GM21737 (cell line): ENCODE measurements at regions not wholly inside any gene's neighbourhood (a gene's known extent, or its start where the extent isn't known, plus 50 kb on each side); places are given as distances from the start of the nearest gene placed in this dataset.
"Not testable (repeated sequence)": the region's sequence is repeated elsewhere in the genome, so short reads cannot be mapped to it uniquely, and the experiment has no call there.

ENCODE experiments used
- ATAC-seq: cut with Tn5 transposase; IDR thresholded peaks from one replicate; pipeline ENCODE4 v1.9.1; 2021; ENCODE audit warnings: mild to moderate bottlenecking, moderate library complexity; ENCODE audit not compliant: unreplicated experiment

DNA sequence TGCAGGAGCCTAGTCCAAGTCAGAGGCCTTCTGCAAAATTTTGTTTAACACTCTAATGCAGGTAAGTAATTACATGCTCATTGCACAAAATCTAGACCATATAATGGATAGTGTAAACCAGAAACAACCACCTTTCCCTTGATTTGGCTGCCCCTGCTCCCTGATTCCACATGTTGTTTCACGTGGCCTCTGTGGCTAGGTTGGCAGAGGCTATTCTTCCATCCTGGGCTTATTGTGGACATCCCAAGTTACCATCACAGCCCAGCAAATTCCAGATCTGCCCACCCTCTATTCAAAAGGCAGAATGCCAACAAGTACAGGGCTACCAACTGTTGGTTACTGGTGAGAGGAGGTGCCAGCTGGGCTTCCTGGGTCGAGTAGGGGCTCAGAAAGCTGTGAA lies 794.5 kb upstream of the GRM7 start:
- ATAC-seq, result no peak

DNA sequence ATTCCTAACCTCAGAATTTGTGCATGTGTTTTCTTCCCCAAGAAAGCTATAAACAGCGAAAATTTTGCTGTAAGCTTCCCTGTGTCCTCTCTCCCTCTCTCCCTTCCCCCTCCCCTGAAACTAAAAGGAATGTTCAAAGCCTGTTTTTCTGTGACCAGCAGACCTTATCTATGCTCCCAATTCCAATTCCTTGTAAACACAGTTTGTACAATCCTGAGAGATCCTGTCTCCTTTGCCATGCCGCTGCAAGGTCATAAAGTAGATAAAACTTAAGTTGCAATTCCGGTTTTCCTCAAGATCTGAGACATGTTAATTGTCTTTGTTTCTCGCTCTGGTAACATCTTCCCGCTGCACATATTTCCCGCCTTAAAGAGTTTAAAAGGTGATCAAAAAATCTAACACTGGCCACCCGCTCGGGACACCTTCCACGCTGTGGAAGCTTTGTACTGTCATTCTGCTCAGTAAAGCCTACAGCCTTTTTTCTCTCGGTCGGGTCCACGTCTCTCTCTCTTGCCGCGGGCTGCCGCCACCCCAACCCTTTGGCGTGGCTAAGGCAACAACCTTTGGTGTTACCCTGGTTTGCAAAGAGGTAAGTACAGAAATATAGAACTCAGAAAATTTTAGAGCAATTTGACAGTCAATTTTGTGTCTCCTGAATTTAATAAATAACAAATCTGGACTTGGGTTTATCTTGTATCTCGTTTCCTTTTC lies 793.9 kb upstream of the GRM7 start:
- not testable (repeated sequence) for ATAC-seq

DNA sequence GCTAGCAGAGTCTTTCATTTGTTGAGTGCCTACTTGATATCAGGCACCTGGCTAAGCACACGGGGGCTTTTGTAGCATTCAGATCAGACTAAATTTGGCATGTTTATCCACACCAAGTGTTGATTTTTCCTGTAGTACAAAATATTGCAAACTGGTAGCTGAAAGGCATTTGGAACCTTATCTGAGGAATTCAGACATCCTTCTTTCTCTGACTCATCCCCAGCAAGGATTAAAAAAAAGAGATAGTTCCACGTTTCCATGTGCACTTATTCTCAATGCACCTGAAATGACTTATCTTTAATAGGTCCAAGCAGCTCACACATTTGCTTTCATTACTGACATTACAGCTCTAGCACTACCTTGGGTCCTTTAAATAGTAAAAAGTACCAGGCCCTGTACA lies 786.0 kb upstream of the GRM7 start:
- ATAC-seq, result no peak

DNA sequence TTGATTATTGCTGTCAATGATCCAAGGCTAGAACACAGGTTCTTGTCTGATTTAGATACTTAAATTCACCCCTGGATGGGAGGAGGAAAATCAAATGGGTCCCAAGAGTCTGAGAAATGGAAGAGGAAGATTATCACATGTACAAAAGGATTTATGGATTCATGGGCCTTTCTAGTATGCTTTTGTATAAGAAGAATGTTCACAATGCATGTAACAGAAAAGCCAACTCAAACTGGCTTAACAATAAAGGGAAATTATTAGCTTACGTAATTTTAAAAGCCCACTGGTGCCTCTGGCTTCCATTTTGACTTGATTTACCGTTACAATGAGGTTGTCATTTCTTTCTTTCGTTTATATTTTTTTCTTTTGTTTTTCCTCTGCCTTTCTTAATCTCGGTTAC lies 782.5 kb upstream of the GRM7 start:
- ATAC-seq, result no peak

DNA sequence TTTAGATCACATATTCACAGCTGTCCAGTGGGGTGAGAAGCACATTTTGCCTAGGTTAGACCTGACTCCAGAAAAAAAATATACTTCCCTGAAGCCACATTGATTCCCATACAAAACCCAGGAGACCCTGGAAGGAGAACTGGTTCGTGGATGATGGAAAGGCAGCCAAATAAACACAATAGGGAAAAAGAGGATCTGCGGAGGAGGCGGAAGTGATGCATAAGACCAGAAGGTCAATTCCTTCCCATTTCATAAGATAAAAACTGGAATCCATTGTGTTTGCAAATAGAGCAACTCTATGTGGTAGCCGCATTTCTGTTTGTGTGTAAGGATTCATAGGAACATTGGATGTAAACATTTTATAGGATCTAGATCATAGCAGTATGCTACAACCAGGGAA lies 781.9 kb upstream of the GRM7 start:
- ATAC-seq, result no peak

DNA sequence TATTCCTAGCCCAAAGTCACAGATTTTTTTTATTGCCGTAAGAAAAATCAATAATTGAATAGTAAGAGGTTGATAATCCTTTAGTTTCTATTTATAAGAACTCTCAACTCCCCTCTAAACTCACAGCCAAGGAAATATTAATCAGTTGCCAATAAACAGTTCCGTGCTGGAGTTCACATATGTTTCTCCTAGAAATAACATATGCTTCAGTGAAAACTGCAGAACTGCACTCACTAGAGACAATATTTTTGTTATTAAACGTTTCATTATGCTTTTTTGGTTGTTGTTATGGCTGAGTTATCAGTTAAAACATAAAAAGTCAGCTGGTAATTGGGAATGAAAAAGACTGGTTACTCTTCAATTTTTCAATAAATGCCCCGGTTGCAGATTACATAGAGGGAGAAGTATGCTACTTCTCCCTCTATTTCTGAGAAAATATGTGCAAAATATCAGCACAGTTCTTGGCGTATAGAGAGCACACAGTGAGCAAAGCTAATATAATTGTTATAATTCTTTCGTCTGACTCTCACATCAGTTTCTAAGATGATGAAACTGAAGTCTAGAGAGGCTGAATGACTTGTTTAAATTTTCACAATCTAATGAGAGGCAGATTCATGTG lies 781.2 kb upstream of the GRM7 start:
- no peak for ATAC-seq

DNA sequence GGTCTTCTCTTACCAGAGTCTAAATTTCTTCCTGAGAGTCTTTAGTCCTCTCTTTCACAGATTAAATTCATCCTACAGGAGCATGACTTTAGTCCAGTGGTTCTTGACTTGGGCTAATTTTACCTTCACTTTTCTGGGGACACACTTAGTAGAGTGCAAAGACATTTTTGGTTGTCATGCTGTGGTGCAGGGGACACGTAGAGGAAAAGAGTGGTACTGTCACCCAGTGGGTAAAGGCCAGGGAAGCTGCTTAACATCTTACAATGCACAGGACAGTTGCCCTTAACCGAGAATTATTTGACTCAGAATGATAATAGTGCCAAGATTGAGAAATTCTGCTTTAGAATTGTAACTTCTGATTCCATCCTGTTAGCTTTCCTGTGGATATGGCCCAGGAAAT lies 772.5 kb upstream of the GRM7 start:
- ATAC-seq, result no peak

DNA sequence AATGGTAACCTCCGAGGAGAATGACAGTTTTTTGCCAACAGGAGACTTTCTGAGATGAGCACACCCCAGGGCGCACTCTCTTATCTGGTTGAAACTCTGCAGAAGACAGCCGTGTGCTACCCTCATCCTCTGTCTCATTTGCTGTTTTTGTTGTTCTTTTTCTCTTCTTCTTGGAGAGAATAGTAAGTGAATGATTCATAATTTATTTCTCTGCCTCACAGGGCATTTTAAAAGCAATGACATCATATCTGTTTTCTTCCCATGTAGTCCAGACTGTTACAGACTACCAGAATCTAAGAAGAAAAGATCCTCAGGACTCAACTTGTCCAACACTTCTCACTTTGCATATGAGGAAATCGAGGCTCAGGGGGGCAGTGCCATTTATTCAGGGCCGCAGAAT lies 771.1 kb upstream of the GRM7 start:
- no peak for ATAC-seq

DNA sequence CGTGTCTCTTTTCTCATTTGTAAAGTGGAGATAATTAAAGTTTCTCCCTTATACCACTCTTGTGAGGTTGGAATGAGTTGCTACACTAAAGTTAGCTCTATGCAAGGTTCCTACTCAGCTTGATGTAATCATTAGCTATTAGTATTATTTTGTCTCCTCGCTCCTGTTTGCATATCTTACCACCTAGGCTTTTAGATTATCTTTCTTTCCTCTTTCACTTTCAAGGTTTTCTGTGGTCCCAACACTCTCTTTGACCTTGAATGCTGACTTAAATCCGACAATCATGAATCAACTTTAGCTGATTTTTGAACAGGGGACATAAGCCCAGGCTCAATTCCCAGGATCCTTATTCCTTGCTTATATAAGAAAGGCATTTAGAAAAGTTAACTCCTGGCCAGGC lies 769.7 kb upstream of the GRM7 start:
- ATAC-seq, result no peak

DNA sequence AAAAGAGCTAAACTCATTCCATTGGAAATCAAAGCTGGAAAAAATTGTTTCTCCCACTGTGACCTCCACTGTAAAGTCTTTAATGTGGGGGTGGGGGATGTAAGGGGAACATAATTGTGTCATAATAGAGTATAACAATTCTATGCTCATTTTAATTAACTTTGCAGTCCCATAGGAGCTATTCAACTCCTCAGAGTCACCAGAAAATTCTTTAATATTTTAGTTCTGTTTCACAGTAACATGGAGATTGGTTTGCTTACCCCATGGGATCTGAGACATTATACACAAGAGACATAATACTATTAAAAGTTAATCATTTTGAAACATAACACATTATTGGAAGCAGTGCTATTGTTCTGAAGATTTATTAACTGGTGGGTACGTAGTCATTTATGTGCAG lies 765.9 kb upstream of the GRM7 start:
- no peak for ATAC-seq

DNA sequence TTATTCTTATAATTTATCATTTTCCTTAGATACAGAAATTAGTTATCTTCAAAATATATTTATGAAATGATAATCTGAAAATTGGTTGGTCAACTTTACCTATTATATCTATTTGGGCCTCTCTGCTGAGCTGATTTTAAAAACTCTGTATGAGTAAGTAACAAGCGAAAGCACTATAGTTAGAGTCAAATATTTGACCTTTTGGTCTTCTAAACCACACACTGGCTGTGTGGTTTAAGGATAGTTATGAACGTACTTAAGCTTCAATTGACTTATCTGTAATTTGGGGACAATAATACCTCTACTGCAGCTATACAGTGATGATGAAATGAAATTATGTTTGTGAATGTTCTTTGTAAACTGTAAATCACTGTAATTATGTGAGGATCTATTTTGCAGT lies 763.9 kb upstream of the GRM7 start:
- no peak for ATAC-seq

DNA sequence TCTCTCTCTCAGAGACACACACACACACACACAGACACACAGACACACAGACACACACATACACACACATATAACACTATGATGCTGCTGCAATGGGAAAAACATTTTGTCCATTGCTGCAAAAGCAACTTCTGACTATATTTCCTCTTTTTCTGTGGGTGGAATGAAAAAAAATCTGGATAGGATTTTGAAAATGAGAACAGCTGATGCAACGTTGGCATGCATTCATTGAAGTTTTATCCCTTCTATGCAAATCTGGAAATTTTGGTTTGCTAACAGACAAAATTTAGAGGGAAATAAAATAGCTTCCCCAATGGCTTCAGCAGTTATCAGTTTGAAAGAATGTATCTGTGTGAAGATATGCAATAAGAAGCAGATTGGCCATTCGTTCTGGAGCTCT lies 763.4 kb upstream of the GRM7 start:
- ATAC-seq, result no peak

DNA sequence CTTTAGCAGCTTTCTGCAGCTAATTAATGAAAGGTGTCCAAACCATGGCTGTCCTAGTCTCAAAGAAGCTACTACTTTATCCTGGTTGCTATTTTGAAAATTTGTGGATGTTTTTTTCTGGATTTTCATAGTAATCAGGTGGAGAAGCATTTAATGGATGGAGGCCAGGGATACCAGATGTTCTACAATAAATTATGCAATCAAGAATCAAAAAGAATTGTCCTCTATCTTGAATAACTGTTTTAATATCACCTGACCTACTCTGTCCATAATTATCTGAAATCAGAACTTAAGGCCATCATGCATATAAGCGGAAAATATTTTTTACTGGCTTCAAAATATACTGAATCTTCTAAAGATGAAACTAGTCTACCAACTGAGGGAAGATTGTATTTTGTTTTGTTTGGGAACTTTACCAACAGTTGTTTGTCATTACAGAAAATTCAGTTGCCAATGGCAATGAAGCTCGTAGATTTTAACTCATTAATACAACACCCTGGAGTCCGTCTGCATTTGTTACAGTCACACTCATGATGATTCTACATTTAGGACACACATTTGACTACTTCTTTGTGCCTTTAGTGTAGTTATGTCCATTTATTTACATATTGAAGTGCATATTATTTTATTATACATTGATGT lies 762.3 kb upstream of the GRM7 start:
- ATAC-seq, result no peak

DNA sequence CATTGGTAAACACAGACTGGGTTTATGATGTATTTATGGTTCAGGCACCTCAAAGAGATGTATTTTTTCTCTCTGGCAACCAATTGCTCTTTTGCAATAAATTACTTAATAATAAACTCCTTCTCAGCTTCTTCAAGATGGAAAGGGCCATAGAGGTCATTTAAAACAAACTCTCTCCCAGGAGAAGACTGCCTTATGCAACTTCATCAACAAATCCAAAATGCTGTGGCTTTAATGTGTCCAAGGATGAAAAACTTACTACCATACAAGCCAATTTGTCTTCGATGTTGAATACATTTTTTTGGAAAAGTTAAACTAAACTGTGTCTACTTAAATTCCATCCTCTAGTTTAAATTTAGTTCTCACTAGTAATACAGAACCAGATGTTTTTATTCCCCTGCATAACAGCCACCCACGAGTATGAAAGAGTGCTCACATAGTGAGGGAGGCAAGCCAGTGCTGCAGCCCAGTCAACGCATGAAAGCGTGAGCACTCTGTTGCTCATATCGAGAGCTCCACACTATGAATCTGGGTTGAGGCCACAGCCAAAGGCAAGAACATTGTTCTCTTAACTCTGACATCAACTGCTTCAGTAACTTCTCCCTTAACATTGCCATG lies 761.3 kb upstream of the GRM7 start:
- no peak for ATAC-seq

DNA sequence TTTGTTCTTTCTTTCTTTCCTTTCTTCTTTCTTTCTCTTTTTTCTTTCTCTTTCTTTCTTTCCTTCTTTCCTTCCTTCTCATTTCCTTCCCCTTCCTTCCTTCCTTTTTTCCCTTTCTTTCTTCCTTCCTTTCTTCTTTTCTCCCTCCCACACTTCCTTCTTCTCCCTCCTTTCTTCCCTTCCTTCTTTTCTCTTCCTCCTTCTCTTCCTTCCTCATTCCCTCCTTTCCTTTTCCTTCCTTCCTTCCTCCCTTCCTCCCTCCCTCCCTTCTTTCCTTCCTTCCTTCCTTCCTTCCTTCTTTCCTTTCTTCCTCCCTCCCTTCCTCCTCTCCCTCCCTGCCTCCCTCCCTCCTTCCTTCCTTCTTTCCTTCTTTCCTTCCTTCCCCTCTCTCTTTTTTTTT lies 755.7 kb upstream of the GRM7 start:
- ATAC-seq, result no peak

DNA sequence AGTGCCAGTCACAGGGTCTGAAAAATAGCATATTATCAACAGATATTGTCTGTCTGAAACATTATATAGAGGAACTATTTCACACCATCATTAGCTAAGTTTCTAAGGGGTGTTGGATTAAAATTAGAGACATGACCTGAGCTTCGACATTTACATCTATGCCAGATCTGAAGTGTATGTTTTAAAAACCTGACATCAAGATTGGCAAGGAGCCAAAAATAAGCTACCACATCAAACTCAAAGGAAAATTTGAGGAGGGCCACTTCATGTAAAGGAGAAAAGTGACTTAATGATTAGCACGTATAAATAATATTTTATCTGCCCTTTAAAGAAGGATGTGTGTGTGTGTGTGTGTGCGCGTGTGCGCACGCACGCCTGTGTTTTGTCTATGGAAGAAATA lies 752.0 kb upstream of the GRM7 start:
- ATAC-seq, result no peak

DNA sequence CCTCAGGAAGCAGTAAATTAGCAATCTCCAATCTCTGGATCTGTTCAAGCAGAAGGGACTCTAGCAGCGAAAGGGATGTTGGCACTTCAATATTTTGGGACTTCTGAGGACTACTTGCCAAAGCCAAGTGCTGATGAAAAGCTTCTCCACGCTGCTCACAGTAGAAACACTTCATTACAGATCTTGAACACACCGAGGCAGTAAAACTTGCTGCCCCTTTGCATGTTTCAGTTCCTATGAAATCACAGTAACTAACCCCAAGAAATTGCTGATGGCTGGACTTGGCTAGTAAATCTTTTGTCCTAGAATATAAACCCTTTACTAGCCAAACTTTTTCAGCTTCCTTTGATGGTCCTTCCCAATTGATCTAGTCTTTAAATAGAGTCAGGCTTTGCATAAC lies 750.5 kb upstream of the GRM7 start:
- ATAC-seq, result no peak

DNA sequence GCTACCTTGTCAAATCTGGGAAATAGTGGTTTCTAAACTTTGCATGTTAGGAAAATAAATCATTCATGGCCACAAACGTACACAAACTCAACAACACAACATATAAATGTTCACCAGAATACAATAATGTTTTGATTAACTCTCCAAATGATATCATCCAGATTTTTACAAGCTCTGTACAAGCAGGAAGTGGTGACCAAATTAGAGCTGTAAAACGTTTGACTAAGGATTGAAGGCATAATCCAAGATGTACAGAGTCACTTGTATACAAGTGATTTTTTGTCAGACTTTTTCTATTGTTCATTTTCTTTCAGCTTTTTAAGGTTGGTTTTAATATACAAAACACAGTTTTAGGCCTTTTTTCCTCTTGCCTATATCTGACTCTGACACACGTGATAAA lies 748.4 kb upstream of the GRM7 start:
- no peak for ATAC-seq

DNA sequence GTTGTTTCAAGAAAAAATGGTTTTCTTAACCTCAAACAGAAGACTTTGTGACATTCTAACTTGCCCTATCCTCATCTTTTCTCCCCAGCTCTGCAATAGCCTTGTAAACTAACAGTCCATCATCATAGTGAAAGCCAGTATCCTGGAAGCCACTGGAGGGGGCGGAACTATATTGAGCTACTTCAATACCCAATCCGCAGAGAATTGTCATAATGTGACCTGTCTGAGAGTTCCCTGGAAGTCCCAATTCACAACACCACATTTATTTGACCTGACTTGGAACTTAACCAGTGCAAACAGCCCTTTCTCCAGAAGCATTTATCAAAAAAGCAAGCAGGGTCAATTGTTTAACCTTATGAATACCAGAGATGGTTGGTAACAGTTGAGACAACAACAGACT lies 747.6 kb upstream of the GRM7 start:
- no peak for ATAC-seq

DNA sequence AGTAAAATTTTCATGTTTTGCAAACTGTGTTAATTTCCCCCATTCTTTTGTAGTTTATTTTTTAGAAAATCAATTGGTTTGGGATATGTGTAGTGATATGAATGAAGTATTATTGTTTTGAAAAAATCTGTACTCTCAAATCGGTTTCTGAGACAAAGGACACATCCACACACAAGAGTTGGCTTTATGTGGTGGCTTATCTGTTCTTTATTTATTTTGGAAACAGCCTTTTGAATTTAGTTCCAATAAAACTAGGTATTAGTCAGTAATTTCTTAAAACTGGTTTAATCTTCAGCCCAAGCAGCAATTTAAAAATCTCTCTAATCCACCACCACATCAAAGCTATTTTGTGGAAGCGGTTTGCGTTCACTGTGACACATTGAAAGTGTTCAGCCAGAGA lies 741.5 kb upstream of the GRM7 start:
- ATAC-seq, result no peak

DNA sequence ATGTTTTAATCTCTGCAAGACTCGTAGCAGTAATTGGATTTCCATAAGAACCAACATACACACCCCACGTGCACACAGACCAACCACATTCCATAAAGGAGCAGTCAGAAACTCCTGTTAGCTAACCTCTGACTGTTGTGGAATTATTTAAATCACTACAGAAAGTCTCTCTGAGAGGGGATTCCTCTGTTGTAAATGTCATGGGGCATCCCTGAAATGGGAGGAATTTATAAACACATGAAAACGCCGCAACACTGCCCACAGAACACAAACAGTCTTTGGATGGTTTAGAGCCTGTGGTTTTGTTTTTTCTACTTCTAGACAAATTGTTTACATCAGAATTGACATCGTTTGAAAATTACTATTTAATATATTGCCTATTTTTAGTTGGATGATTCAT lies 740.1 kb upstream of the GRM7 start:
- ATAC-seq, result no peak

DNA sequence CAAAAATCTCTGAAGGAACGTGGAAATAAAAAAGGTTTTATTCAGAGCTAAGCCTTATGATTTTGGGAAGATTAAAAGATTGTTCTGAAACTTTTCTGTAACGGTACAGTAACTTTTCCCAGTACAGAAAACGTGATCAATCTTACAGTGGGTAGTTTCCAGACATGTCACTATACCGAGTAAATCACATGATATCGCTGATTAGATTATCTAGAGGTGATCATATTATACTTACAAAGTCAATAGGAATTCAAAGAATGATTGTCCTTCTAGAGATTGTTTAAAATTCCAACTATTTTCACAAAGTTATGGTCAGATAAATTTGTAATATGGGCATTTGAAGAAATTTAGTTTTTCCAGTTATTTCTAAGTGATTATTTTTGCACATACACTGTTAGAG lies 736.0 kb upstream of the GRM7 start:
- no peak for ATAC-seq
